GM12875 (cell line): ENCODE measurements at regions not wholly inside any gene's neighbourhood (a gene's known extent, or its start where the extent isn't known, plus 50 kb on each side); places are given as distances from the start of the nearest gene placed in this dataset.

Experiments used
- H3K4me3 ChIP-seq: one replicate; pipeline ENCODE4 v1.5.1; 2011; ENCODE audit warnings: low read depth, low read length, control low read depth
- CTCF ChIP-seq: IDR thresholded peaks from 2 replicates; pipeline ENCODE4 v1.5.1; 2011; ENCODE audit warnings: low read depth, mild to moderate bottlenecking, control low read depth, inconsistent platforms, low read length, moderate library complexity, borderline replicate concordance; ENCODE audit not compliant: insufficient read depth

- TF ChIP-seq CTCF: no peak
- H3K4me3 ChIP-seq: no peak overlapping the region
Measured at GRCh38 chr18:38963943-38964660, 1398.5 kb upstream of the CELF4 start.

DNA sequence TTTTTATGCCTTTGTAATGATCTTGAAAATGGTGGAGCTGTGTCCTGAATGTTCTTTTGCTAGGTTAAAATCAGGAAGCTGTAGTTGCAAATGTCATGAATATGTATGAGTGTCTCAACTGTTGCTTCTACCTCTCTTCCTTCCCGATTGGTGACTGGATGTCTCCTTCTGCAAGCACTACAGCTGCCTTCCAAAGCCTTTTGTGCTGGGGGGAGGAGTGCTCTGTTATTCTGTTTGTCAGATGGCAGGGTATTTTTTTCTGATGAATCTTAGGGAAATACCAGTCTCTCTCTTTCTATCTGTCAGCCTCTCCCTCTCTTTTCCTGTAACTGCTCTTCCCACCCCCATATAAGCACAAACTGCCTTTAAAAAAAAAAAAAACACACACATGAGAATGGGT is 1396.3 kb upstream of the CELF4 start:
- no peak for TF ChIP-seq CTCF
- H3K4me3 ChIP-seq: no peak overlapping the region

- TF ChIP-seq CTCF: no peak
- H3K4me3 ChIP-seq: no peak overlapping the region
Measured at GRCh38 chr18:38957736-38958135, 1392.1 kb upstream of the CELF4 start.

- H3K4me3 ChIP-seq: no peak overlapping the region
- no peak for TF ChIP-seq CTCF
Measured at GRCh38 chr18:38956068-38956467, 1390.5 kb upstream of the CELF4 start.

GRCh38 chr18:38951633-38952032 is 1386.0 kb upstream of the CELF4 start:
- no peak for TF ChIP-seq CTCF
- H3K4me3 ChIP-seq: no peak overlapping the region

DNA sequence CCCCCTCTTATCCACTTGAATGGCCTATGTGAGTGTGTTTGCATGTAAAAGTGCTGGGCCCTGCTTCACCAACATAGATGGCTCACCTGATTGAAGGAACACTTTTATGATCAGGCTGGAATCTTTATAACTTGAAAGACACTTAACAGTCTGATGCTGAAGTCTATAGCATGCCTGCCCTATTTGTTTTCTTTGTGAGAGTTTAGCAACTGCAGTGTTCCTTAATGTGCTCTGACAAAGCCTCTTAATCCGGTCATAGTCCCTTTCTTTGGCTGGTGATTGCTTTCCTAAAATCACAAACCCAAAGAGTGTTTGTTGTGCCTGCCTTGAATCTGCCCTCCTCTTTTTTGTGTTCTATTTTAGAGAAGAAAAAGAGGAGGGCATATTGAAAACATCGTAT is 1382.8 kb upstream of the CELF4 start:
- TF ChIP-seq CTCF: no peak
- H3K4me3 ChIP-seq: no peak overlapping the region

DNA sequence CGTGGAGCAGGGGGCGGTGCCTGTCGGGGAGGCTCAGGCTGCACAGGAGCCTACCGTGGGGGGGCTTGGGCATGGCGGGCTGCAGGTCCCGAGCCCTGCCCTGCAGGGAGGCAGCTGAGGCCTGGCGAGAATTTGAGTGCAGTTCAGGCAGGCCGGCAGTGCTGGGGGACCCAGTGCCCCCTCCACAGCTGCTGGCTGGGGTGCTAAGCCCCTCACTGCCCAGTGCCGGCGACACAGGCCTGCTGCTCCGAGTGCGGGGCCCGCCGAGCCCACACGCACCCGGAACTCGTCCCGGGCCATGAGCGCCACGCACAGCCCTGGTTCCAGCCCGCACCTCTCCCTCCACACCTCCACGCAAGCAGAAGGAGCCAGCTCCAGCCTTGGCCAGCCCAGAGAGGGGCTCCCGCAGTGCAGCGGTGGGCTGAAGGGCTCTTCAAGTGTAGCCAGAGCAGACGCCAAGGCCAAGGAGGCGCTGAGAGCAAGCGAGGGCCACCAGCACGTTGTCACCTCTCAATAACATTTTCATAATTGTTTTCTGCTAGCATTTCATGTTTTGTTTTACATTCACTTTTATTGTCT is 1378.9 kb upstream of the CELF4 start:
- no peak for TF ChIP-seq CTCF
- H3K4me3 ChIP-seq: no peak overlapping the region
